ENCODE measurements at regions not wholly inside any gene's neighbourhood (a gene's known extent, or its start where the extent isn't known, plus 50 kb on each side); places are given as distances from the start of the nearest gene placed in this dataset.
"Not testable (repeated sequence)": the region's sequence is repeated elsewhere in the genome, so short reads cannot be mapped to it uniquely, and the experiment has no call there.

- no peak for ATAC-seq
- no peak for DNase-seq
- intact Hi-C loops (cut with DNase I, micrococcal nuclease): no loop called here
These were observed 65.2 kb downstream of the DMRT2 start for GRCh38 chr9:1115370-1115769.

DNA sequence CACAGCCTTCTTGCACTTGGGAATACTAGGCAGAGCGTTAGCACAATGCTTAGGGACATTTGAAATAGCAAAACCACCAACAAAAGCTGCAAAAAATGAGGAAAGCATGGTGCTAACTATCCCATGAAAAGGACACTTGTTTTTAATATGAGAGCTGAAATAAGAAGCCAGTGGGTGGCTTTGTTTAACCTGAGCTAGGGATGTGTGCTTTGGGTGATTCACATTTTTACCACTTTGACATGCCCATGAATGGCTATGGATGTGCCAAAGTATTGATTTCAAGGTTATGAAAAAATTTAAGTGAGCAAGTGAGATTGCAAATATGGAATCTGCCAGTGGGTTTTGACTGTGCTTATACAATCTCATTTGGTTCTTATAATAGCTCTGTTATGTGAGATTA, 67.3 kb downstream of the DMRT2 start:
- intact Hi-C loops (cut with DNase I, micrococcal nuclease): no loop called here
- no peak for ATAC-seq

GRCh38 chr9:1120500-1121165, 70.5 kb downstream of the DMRT2 start:
- DNase-seq (no peak), ATAC-seq (no peak)
- intact Hi-C loops (cut with DNase I, micrococcal nuclease): no loop called here

More for the DNA sequence above, 67.3 kb downstream of the DMRT2 start:
- DNase-seq: no peak

DNA sequence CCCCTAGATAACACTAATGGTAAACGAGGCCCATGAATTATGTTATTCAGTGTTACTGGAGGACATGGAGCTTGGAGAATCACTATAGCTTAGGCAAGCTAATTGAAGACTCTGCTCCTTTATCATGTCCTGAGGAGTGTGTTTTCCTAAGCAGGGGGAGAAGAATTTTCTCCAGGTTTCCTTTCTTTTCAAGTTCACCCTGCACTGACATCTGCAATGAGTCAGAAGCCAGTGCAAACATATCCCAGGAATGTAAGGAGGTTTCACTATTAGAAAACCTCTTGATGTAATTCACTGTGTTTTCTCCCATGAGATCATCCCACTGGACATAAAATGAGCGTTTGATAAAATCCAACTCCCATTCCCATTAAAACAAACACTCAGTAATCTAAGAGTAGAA, 75.6 kb downstream of the DMRT2 start:
- no peak for ATAC-seq
- intact Hi-C loops (cut with DNase I, micrococcal nuclease): no loop called here
- DNase-seq: no peak

- ATAC-seq (no peak), DNase-seq (no peak)
- intact Hi-C loops (cut with DNase I, micrococcal nuclease): no loop called here
These were observed 77.9 kb downstream of the DMRT2 start for GRCh38 chr9:1128046-1128445.

DNA sequence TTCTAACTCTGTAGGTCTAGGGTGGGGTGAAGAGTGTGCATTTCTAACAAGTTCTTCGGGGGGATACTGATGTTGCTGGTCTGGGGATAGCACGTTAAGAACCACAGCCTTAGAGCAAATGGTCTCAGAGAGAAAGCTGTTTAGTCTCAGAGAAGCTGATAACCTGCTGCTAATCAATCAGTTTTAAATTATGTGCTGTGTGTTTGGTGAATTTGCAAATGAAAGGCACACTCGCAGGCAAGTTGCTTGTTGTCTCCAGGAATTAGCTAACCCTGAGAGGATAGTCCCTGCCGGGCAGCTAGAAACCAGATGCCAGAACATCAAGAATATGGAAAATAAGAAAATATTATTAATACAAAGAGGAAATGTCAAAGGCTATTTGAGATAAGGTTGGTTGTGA, 79.2 kb downstream of the DMRT2 start:
- intact Hi-C loops (cut with DNase I, micrococcal nuclease): no loop called here
- DNase-seq (no peak), ATAC-seq (no peak)

GRCh38 chr9:1140057-1140456, 89.9 kb downstream of the DMRT2 start:
- ATAC-seq (no peak), DNase-seq (no peak)
- intact Hi-C loops (cut with DNase I, micrococcal nuclease): no loop called here

DNA sequence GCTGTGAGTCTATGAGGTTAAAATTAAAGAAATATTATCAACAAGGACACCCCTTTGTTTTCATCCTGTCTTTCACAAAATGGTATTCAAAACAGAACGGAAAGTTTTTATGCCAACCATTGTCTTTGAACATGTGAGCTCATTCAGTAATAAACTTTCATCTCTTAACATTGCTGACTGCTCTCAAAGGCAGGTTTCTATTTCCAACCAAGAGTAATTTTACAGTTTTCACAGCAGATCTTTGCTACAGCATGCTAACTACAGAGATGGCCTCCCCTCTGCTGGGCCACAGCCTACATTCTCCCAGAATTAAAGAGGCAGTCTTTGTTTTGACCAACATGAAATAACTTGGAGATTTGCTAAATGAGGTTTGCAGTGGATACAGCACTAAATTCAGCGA, 101.5 kb downstream of the DMRT2 start:
- intact Hi-C loops (cut with DNase I, micrococcal nuclease): no loop called here
- DNase-seq: no peak

GRCh38 chr9:1152171-1152570, 102.0 kb downstream of the DMRT2 start:
- intact Hi-C loops (cut with DNase I, micrococcal nuclease): no loop called here
- DNase-seq (no peak), ATAC-seq (no peak)

More for the DNA sequence above, 101.5 kb downstream of the DMRT2 start:
- ATAC-seq: no peak

DNA sequence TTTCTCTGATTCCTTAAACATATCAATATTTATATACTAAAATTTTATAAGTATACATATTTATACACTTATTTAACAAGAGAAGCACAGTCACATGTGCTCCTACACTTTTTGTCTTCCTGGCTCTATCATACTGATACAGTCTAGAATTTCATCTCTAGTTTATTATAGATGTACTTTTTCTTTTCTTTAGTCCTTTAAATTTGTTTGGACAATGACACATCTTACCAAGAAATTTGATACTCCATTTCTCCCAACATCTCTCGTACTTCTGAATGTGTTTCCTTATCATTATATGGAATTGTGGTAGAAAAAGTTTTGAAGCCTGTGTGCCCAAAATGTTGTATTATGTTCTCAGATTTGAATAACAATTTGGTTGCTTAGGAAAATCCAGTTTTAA, 104.6 kb downstream of the DMRT2 start:
- DNase-seq: no peak
- intact Hi-C loops (cut with DNase I, micrococcal nuclease): no loop called here
- no peak for ATAC-seq

GRCh38 chr9:1155602-1156001, 105.4 kb downstream of the DMRT2 start:
- ATAC-seq (no peak), DNase-seq (no peak)
- intact Hi-C loops (cut with DNase I, micrococcal nuclease): no loop called here

- DNase-seq: no peak
- no peak for ATAC-seq
- intact Hi-C loops (cut with DNase I, micrococcal nuclease): no loop called here
These were observed 106.8 kb downstream of the DMRT2 start for GRCh38 chr9:1156794-1157550.

DNA sequence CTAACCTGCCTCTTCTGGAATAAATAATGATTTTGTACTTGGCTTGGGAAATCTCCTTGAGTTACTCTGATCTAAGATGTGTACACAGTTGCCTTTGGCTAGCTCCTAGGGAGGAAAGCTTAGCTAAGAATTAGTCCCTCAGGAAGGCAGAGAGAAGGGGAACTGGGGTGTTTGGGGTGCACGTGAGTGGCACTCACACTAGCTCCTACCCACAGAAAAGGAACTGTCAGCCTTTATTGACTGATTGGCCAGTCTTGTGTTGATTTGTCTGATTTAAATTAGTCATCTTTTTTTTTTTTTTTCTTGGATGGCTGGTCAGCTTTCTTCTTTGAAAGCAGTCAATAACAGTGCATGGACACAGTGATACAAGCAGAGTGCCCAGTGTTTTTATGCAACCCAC, 107.7 kb downstream of the DMRT2 start:
- ATAC-seq (no peak), DNase-seq (no peak)
- intact Hi-C loops (cut with DNase I, micrococcal nuclease): no loop called here

DNA sequence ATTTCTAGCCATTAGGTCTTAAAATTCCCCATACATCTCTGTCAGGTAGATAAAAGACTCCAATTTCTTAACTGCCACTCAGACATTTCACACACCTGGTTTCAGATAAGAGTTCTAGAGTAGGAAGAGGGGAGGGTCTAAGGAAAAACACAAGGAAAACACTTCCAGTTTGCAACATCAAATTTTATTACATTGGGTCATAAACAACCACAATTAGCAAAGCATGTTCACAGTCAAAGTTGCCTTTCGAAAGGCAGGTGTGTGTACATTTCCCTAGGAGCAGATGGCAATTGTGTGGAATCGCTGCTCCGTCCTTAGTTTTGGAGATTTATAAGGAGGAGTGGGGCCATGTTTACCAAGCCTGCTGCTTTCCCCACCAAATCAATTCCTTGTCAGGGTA, 120.8 kb downstream of the DMRT2 start:
- intact Hi-C loops (cut with DNase I, micrococcal nuclease): no loop called here
- DNase-seq (no peak), ATAC-seq (peak; percentile 70)

GRCh38 chr9:1171546-1171945, 121.4 kb downstream of the DMRT2 start:
- intact Hi-C loops (cut with DNase I, micrococcal nuclease): no loop called here
- DNase-seq (no peak), ATAC-seq (no peak)

DNA sequence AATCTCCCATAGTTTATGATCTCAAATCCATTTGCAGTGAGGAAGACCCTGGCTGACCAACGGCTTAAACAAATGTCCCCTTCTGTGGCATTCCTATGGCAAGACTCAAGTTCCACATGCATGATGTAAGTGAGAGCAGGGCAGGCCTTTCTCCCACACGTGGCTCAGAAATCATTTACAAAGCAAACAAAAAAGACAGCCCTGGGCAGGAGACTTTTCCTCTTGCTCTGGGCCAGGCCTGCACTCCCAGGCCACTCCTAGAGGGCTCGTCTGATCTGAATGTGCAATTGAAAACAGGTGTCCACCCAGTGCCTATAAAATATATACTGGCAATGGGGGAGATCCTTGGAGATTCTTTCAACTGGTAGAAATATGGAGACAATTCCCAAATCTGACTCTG, 123.1 kb downstream of the DMRT2 start:
- ATAC-seq (peak; percentile 92), DNase-seq (peak; percentile 41 to 53)

DNA sequence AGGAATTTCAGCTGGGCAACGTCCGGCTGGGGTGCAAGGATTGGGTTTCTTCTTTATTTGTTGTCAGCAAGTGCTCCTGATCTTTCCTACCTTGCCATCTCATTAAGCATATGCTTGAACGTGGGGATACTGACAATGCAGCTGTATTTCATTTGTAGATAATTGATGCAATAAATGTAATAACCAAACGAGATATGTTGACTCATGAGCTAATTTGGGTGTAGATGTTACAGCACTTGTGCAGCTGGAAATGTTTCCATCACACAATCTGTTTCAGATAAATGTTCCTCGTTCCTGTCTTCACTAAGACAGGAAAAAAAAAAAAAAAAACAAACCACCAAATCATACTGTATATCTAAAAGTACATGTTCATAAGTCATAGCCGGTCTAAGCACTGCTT, 123.8 kb downstream of the DMRT2 start:
- no peak for ATAC-seq
- intact Hi-C loops (cut with DNase I, micrococcal nuclease): no loop called here
- no peak for DNase-seq

More for the DNA sequence above, 123.1 kb downstream of the DMRT2 start:
- intact Hi-C loops (cut with DNase I, micrococcal nuclease): no loop called here

DNA sequence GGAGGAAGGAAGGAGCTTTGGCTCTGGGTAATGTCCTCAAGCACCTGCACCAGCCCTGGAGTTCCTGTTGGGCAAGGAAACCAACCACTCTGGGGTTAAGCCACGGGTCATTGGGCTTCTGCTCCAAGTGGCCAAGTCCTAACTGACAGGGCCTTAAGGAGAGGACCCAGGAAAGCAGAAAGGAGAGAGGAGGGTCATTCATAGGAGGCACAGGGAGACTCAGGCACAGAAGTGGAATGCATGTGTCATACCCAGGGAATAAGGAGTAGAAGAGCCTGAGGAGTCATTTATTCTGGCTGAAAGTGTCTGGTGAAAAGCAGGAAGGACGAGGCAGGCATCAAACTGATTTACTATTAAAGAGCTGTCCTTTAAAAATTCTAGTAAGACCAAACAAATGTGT, 129.2 kb downstream of the DMRT2 start:
- intact Hi-C loops (cut with DNase I, micrococcal nuclease): no loop called here
- DNase-seq (no peak), ATAC-seq (no peak)

DNA sequence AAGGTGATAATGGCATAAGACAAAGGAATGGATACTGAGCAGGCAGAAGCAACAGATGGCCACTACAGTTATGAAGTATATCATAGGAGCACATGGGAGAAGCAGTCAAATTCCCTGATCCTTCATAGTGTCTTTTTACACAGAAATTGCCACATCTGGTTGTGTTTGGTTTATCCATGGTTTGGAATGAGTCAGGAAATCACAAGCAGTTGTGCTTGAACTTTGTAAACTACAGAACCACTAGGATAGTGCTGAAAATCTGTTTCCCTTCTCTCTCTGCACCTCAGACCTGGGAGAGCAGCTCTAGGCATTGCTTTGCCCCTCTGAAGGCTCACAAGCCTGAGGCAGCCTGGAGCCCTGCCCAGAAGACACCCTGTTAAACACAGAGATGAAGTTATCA, 134.0 kb downstream of the DMRT2 start:
- intact Hi-C loops (cut with DNase I, micrococcal nuclease): no loop called here
- DNase-seq (no peak), ATAC-seq (no peak)

DNA sequence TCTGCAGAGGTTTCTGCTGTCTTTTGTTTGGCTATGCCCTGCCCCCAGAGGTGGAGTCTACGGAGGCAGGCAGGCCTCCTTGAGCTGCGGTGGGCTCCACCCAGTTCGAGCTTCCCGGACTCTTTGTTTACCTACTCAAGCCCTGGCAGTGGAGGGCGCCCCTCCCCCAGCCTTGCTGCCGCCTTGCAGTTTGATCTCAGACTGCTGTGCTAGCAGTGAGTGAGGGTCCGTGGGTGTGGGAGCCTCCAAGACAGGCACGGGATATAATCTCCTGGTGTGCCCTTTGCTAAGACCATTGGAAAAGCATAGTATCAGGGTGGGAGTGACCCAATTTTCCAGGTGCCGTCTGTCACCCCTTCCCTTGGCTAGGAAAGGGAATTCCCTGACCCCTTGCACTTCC, 137.0 kb downstream of the DMRT2 start:
- DNase-seq; intact Hi-C loops (cut with DNase I, micrococcal nuclease): not testable (repeated sequence)

GRCh38 chr9:1195636-1196035, 145.5 kb downstream of the DMRT2 start:
- ATAC-seq; intact Hi-C loops (cut with DNase I, micrococcal nuclease): not testable (repeated sequence)
- peak in 1 of 2 donors; percentile 18 for DNase-seq

More for the DNA sequence above, 137.0 kb downstream of the DMRT2 start:
- ATAC-seq: not testable (repeated sequence)
